AG20443 (cell line): ENCODE measurements at regions not wholly inside any gene's neighbourhood (a gene's known extent, or its start where the extent isn't known, plus 50 kb on each side); places are given as distances from the start of the nearest gene placed in this dataset.
"Not testable (repeated sequence)": the region's sequence is repeated elsewhere in the genome, so short reads cannot be mapped to it uniquely, and the experiment has no call there.

Experiments
- DNase-seq: peaks from one replicate; pipeline ENCODE4 v3.0.0; 2012; ENCODE audit warnings: low spot score, mixed read lengths

DNA sequence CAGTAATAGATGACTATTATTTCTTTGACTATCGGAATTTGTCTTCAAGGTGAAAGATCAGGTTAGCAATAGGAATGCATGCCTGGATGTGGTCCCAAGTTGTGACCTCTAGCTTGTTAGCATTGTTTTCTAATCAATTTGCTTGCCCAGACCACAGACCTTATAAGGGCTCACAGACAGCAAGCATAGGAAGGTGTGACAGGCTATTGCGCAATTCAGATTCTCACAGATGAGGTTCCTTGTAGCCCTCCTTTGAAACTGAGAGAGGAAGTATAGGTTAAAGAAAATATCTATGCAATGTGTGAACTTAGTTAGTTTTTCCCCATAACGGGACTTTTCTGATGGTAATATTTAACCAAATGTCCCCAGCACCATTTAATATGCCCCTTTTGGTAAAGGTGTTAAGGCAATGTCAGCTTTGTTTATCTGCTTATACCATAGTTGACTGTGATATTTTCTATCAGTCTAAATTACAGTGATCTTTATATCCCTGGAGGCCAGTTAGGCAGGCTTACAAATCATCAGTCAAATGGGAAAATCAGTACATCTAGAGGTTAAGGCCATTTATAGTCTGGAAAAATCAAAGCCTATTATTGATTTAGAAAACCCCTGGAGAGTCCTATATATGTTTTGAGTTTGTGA, 168.1 kb upstream of the MBNL1 start:
- no peak for DNase-seq

DNA sequence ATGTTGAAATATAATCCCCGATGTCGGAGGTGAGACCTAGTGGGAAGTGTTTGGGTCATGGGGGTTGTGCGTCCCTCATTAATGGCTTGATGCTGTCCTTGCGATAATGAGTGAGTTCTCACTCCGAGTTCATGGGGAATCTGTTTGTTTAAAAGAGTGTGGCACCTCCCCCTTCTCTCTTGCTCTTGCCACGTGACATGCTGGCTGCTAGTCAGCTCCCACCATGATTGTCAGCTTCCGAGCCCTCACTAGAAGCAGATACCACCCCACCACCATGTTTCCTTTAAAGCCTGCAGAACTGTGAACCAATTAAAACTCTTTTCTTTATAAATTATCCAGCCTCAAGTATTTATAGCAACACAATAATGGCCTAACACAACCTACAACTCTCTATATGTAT, 166.3 kb upstream of the MBNL1 start:
- no peak for DNase-seq

DNA sequence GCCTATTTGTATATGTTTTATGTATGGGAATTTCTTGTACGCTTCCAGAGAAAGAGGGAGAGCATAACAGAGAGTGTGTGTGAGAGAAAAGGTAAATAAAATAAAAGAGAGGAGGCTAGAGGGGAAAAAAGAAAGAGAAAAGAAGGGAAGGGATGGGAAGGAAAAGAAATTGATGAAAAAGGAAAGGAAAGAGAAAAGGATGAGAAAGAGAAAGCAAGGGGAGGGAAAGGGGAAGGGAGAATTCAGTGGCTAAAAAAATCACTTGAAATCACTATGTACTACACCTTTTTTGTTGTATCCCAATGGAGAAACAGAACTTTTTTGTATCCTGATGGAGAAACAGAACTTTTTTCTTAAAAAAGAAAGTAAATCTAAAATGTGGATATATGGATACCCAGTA, 165.5 kb upstream of the MBNL1 start:
- DNase-seq: no peak

DNA sequence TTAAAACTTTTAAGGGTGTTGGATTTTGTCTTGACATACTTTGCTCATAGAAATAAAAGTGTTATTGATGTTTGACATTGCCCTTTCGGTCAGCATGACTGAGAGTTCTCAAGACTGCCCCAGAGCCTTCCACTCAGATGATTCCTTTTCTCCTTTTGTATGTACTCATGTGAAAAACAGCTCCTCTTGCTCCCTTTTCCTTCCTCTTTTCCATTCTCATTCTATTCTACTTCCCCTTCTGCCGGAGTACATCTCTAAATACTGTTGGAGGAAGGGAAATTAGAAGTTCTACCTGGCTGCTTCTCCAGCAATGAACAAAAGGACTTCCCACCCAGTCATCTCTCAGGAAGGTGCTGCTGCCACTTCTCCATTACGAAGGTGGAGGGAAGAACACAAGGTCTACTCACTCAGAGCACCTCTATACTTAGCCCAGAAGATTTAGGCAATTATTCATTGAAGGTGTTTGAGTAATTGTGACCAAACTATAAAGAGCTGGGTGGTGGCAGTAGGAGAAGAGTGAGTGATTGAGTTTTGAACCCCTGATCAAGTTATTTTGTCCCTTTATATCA, 163.8 kb upstream of the MBNL1 start:
- no peak for DNase-seq

DNA sequence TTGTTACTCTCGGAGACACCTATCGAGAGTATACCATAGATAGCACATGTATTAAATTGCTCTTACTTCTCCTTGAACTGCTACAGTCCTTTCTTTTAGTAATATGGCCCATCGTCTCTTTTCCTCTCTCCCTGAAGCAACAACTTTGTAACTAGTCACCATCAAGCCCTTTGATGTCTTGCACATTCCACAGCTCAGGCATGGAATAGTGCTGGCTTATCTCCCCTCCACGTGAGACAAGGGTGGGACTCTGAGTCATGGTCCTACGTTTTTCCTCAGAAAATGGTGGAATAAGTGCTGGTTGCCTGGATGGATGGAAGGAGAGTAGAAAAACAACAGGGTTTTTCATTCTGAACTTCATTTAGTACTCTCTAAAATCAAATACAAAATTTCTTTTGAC, 163.3 kb upstream of the MBNL1 start:
- DNase-seq: no peak

DNA sequence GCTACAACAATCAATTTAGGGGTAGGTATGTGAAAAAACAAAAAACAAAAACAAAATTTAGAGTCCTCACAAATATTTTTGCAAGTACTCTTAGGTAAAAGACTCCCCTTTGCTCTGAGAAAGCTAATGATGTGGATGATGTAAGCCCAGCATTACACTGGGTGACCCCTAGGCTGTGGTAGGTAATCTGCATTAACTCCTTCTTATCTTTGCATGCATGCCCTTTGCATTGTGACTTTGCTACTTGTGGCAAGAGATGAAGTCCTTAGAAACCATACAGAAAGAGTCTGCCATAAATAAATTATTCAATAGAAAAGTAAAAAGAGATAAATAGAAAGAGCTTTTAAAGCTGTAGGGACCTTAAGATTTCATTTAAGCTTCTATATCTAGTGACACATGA, 159.7 kb upstream of the MBNL1 start:
- no peak for DNase-seq

DNA sequence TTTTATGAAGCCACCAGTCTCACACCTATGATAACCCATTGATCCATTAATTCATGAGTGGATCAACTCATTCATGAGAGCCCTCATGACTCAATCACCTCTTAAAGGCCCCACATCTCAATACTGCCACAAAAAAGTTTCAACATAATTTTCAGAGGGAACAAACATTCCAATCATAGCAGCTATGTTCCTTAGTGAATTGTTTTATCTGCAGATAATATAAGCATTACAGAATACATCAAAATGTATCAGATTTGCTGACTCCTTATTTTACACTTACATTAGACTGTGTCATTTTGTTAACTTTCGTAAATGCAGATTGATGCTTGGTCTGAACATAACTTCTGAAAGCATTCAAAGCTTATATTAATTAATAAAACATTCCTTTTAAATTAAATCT, 155.3 kb upstream of the MBNL1 start:
- no peak for DNase-seq

DNA sequence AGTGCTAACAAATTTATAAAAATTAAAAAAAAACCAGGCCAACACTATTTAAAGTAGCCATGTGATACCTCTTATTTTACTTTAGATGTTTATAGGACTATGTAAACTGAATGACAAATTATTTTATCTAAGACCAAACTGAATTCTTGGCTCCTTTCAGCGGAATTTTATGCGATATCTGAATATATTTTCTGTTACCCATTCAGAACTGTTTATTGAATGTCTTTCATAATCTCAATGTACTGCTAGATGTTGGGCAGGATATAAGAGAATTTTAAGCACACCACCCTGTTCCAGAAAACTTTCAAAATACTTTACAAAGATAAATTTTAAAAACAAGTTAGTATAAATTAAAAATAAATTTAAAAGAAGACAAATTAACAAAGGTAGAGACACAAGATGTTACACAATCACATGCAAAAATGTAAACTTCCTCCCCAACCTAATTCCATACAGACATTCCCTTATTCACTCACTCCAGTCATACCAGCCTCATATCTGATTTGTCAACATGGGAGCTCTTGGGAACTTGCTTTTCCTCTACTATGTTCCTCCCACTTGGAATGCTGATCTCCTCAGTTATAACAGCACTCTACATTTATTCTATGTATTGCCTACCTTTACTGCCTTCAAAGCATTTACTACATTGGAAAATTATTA, 154.6 kb upstream of the MBNL1 start:
- DNase-seq: no peak

DNA sequence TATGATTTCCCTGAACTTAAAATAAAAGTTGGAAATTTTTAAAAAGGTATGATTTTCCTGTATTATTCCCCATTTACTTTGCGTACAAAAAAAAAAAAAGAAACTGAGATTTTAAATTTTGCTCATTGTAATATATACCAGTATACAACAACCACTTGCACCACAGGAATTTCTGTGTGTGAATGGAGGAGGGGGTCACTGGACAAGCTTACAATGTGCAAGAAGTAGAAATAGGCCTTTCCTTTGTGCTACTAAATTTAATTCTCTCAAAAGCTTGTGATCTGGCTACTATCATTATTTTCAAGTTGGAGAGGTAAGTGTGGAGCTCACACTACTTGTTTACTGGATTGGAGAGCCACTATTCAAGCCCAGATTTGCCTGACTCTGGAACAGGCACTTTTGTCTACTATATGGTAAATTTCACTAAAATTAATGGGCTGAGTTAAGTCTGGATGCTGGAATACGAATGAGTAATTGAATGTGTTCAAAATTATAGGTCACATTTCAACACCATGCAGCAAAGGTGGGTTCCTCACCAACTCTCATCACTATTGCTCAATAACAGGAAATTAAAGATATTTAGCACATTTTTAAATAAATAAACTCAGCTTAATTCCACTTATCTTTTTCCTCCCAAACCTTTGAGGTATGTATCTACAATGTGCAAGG, 148.0 kb upstream of the MBNL1 start:
- no peak for DNase-seq

DNA sequence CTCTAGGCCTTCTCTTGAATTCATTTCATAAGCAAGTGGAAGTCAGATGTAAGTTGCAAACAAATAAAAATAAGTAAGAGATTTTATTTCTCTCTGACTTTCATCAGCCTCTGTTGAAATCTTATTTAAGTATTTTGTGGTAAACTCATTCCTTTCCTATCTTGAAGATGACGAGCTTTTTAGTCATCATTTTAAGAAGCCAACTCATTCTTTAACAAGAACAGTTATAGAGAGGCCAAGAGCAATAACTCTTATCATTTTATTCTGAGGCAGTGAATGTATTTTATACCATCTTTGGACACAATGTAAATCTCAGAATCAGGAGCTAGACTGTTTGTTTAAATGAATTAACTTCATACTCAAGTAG, 147.5 kb upstream of the MBNL1 start:
- DNase-seq: peak; percentile 56

DNA sequence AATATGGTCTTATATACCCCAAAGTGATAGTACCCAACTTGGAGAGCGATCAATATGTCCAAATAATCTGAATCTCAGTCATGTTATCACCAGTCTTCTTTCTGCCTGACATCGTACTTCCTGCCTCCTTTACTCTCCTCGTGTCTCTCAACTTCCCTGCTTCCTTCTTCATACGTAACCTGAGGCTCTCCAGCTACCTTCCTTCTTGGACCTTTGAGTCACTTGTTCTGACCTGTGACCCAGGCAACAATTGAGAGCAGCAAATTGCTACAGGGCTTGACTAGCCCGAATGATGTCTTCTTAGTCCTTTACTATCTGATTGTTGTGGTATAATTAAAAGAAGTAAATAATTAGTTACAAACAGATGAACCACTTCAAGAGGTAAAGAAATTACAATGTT, 145.9 kb upstream of the MBNL1 start:
- no peak for DNase-seq

DNA sequence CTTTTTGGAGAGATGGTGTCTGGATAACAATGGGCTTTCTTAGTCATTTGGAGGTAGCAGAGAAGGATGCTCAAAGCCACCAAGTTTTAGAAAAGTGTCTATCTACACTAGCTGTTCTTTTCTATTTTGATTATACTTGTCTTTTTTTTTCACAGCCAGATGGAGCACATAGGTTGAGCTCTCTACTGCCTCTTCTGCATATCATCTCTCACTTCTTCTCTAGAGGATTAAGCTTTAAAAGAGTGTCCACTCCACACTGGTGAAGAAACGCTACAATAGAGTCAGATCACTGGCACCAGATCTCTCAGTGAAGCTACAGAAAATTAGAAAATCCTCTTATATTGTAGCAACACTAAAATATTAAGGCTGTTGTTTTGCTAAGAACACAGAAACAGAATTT, 145.3 kb upstream of the MBNL1 start:
- DNase-seq: no peak

DNA sequence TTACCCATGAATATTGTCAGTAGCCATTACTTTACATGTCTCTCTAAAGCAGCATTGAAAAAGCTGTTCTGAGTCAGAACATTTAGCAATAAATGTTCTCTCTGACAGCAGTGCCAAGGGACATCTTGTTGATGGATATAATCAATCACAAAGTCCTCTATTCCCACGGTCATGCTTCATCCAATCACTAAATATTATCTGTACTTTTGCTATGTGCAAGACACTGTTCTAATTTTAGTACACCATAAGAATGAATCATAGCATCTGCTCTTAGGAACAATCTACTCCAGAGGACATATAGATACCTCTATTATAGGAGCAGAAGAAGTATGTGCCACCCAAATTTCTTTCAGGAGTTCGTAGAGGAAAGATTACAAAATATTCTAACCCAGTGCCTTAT, 142.5 kb upstream of the MBNL1 start:
- no peak for DNase-seq

DNA sequence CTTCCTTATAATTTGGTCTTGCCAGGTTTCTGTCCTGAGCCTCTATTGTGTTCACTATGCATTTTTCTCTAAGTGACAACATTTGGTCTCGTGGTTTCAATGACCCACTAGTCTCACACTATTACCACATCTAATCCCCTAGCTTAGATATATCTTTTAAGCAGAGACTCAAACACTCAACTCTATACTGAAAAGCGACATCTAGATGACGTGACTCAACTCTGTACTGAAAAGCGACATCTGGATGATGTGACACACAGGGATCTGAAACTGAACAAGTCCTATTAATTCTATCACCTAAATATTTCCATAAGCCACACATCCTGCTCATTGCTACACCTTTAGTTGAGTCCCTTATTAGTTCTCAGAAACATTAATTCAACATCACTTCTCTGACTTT, 141.7 kb upstream of the MBNL1 start:
- no peak for DNase-seq

DNA sequence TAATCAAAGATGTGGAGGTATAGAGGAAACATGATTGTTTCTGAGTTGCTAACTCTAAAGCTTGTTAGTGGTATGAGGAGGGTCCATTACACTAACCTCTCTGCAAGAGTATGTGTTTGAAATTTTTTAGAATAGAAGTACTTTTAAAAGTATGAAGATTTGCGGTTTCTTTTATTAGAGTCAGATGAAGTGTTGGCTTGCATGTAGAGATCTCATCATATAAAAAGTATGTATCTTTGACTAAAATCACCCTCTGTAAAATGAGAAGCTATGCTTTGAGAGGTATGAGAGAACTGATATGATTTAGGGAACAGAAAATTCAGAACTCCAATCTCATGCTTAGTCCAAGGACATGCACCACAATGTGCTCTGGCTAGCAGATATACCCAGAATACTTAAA, 140.4 kb upstream of the MBNL1 start:
- no peak for DNase-seq

DNA sequence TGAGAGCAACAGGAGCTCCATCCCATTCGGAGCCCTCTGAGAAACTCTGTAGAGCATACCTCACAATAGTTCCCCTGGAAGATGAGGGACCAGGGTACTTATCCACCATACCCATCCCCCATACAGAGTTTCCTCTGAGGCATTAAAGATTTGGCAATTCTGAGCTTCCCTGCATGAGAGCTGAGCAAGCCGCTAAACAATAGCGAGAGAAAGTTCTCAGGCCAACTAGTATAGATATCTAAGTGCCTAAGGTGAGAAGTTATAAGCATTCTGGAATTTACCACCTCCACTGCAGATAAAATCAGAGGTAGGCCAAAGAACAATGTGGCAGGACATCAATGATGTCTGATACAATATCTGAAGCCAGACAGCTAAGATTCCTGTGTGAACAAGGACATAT, 129.1 kb upstream of the MBNL1 start:
- DNase-seq: no peak

DNA sequence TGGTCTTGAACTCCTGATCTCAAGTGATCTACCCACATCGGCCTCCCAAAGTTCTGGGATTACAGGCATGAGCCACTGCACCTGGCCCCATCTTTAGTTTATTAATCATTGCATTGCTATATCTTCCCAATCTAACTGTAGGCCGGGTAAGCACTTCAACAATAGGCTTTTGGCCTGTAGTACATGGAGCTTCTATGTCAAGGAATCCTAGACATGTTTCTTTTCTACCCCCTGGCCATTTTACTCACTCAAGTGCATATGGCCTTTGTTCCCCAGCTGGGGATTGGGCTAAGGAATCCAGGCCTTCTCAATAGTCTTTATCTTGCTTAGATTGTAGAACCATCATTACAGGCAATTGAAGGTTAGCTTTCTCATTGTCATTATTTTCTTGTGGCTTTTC, 122.3 kb upstream of the MBNL1 start:
- no peak for DNase-seq

DNA sequence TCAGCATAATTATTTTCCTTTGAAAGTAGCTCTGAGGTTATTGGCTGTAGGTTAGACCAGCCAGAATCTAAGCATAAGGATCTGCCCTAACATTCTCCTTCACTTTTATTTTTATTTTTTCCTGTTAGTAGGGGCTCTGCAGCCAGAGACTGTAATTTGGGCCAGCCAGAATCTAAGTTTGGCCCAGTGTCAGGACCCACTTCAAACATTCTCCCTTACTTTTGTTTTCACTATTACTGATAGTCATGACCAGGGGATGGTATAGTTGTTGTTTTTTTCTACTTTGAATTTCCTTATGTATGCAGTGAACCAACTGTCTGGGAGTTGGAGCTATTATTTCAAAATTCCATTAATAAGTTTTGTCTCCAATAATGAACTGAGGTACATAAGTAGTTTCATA, 121.0 kb upstream of the MBNL1 start:
- DNase-seq: no peak

DNA sequence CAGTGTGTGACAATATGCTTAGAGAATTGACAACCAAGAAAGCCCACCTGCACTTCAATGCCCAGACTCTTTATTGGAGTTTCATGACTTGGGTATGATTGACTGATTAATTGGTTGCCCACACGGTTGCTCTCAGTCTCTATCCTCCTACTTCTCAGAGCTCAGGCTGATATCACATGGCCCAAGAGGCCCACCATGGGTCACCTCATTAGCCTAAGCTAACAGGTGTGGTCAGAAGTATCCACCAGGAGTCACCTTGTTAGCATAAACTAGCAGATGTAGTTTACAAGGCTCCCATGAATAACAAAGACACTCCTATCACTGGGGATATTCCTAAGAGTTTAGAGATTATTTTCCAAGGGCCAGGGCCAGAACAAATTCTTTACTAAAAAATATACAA, 120.2 kb upstream of the MBNL1 start:
- DNase-seq: no peak

DNA sequence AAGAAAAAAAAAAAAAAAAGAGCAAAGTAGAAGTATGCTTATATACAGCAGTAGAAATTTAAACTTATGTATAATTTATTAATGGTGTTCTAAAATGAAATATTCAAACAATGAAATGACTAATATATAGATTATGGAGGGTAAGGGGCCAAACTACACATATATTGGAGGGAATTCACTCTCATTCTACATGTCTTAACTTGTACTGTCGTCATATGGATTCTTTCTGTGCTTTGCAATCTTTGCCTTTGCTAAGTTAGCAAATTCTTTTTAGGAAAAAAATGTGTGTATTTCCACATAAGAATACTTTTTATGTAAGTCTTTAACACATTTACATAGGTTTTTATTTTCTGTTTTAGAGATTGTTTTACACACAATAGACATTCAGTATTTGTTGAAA, 118.9 kb upstream of the MBNL1 start:
- no peak for DNase-seq

DNA sequence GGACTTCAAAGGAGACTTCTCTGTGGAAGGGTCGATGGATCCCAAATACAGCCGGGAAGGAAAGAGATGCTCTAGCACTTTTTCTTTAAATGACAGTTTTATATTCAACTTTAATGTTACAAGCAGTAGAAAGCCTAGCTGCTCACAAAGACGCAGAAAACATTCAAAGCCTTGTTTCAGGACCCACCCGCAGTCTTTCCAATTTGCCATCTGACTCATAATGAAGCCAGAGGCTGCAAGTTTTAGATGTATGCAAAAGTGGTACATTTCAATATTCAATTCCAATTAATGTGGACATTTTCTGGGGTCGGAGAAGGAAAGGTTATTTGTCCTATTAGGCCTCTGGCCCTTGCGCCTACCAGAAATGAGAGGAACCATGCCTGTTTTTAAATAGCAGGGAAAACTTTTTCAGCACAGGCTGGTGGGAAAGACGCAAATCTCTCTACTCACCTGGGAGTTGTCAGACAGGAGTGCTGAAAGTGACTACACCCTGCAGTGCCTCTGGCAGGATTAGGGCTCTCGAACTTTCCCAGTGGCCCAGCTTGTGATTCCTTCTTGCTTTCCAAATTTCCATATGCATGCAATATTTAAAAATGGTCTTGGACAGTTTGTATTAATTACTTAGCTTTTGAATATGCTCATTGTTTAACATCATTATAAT, 117.4 kb upstream of the MBNL1 start:
- no peak for DNase-seq

DNA sequence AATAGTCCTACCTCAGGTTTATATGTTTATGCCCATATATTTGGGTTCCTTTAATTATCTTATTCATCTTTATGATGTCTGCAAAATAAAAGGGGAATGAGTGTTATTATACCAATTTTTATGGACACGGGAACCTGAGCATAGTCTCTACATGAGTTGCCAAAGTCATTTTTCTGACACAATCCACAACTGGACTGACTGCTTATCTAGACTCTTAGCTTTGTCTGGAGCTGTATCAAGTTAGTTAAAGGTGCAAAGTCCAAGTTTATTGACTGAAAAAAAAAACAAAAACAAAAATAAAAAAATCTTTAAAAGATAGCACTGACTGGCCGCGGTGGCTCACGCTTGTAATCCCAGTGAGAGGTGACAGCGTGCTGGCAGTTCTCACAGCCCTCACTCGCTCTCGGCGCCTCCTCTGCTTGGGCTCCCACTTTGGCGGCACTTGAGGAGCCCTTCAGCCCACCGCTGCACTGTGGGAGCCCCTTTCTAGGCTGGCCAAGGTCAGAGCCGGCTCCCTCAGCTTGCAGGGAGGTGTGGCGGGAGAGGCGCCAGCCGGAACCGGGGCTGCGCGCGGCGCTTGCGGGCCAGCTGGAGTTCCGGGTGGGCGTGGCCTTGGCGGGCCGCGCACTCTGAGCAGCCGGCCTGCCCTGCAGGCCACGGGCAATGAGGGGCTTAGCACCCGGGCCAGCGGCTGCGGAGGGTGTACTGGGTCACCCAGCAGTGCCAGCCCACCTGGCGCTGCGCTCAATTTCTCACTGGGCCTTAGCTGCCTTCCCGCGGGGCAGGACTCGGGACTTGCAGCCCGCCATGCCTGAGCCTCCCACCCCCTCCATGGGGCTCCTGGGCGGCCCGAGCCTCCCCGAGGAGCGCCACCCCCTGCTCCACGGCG, 116.6 kb upstream of the MBNL1 start:
- not testable (repeated sequence) for DNase-seq
